Colon (tissue), 2 donors: ENCODE measurements at regions not wholly inside any gene's neighbourhood (a gene's known extent, or its start where the extent isn't known, plus 50 kb on each side); places are given as distances from the start of the nearest gene placed in this dataset.
"Not testable (repeated sequence)": the region's sequence is repeated elsewhere in the genome, so short reads cannot be mapped to it uniquely, and the experiment has no call there.

ENCODE experiments used
- FAIRE-seq: peaks from 2 replicates; lab custom pipeline; 2012; peaks lifted over from hg19 to GRCh38; lab: Jason Lieb, UNC
- donor health status: control.
- donor health status: control.

DNA sequence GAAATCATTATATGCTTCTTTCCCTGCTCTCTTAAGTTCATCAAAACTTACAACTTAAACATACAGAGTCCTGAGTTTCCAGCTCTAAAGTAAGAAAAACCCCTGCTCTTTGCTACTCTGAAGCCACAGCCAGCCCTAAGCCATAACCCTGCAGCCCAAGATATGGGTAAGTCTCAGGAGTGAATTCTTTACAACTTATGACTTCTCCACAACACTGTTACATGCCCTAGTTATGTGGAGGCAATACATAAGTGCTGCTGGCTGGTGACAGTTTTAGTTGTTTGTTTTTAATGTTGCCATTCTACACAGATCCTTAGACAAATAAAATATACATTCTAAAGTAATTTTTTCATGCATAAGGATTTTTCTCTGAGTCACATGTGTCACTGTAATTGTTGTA is 100.2 kb downstream of the FBXO8 start:
- no peak for FAIRE-seq

DNA sequence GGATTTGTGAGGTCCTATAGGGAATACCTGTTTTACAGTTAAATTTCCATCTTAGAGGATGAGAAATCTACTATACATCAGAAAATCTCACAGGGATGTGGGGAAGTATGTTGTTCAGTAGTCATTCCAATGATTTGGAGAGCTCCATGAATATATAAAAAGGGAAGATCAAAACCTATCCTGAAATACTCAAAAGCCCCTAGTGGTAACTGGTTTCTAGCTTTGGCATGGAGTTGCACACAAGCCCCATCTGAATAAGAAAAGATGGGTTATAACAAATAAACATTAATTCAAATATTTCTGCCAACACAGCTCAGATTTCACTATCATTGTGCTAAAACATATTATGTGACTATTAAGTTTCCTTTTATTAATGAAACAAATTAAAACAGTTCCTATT is 101.6 kb downstream of the FBXO8 start:
- no peak for FAIRE-seq

DNA sequence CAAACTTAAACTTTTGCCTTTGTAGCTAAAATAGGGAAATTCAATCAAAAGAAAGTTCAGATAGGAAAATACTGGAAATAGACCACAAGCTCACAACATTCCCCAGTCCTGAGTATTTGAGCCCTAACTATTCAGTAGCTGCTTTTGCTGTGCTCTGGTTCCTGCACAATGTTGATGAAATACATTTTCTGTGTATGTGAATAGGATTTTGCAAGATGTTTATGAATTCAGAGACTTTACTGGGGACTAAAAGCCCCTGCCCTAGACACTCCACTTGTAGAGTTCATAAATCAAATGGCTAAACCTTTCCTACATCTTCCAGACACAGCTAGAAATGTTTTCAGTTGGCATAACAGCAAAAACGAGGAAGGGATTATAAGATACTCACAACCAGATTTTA is 105.9 kb downstream of the FBXO8 start:
- no peak for FAIRE-seq

DNA sequence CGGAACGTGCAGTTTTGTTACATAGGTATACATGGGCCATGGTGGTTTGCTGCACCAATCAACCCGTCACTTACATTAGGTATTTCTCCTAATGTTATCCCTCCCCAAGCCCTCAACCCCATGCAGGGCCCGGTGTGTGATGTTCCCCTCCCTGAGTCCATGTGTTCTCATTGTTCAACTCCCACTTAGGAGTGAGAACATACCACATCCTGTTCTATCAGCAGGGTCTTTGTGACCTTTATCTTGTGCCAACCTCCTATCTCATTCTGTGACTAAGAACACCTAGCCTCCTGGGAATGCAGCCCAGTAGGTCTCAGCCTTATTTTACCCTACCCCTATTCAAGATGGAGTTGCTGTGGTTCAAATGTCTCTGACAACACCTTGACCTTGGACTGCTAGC is 107.6 kb downstream of the FBXO8 start:
- not testable (repeated sequence) for FAIRE-seq

DNA sequence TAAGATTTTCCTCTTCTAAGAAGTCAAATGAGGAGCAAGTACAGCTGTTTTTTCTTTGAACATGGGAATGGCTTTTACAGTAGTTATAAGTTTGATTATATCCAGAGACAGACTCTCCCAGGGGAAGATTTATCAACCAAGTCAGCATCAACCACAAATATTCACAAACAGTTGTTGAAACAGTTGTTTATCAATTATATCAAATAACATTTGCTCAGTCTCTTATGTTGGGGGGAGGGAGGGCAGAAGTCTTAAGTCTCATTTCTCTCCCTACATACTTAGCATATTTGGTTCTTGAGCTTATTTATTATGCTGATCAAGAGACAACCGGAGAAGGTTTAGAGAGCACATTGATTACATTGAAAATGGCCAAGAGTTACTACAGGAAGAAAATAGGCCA is 110.1 kb downstream of the FBXO8 start:
- FAIRE-seq, result no peak

DNA sequence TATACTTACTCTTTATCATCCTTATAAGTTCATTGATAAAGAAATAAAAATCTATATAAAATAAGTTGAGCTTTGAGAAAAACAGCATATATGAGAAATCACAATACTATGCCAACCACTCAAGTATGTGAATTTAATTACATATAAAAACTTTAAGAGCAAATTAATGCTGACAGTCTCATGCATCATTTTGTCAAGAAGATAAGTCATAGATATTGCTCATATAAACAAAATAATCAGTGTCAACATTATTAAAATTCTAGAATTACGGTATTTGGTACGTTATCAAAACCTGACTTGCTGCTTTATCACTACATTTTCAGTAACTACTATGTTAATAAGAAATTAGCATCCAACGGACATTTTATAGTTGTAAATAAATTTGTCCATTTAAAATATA is 111.2 kb downstream of the FBXO8 start:
- peak; percentile 65 for FAIRE-seq

- FAIRE-seq, result no peak
Measured at GRCh38 chr4:174170906-174171305, 112.6 kb downstream of the FBXO8 start.

DNA sequence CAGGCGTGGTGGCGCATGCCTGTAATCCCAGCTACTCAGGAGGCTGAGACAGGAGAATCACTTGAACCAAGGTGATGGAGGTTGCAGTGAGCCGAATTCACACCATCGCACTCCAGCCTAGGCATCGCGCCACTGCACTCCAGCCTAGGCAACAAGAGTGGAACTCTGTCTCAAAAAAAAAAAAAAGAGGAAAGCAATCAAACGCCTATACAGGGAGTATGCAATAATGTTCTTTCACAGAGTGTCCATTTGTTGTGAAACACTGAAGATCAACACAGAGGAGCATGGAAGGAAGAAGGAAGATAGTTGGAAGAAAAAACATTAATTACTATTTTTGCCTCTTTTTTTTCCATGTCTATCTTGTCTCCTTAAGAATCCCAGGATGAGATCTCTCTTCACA is 113.4 kb downstream of the FBXO8 start:
- no peak for FAIRE-seq

GRCh38 chr4:174157106-174157607 is 126.3 kb downstream of the FBXO8 start:
- no peak for FAIRE-seq

- no peak for FAIRE-seq
Measured at GRCh38 chr4:174156239-174156826, 127.1 kb downstream of the FBXO8 start.

- no peak for FAIRE-seq
Measured at GRCh38 chr4:174154215-174154854, 129.1 kb downstream of the FBXO8 start.

DNA sequence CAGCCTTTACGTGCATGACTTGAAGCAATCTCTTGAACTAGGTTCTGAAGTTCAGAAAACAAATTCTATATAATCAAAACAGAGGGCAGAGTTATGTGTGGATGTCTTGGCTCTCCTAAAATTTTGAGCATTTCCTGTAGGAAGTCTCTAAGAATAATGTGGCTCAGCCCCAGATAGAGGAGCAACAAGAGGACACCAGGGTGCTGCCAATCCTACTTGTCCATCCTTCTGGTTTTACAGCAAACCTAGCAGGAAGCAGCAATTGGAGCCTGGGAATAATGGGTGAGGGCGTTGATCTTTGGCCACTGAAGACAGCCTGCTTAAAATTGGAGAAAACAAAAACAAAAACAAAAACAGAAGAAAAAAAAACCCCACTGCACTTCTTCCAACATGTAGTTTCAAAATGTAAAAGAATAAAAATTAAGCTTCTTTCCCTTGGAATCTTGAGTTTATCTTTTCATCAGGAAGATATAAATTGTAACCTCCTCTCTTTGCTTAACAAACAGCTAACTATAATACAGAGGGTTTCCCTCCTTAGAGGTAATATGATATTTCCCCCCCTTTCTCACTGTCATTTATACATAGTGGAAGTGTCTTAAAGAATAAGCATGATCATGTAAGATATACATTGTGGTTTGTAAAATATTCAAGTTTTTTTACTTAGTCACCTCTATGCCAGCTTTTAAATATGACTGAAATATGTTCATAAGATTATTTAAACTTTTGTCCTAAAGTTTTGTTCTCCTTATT is 130.6 kb downstream of the FBXO8 start:
- FAIRE-seq, result no peak

GRCh38 chr4:174147863-174148262 is 135.6 kb downstream of the FBXO8 start:
- no peak for FAIRE-seq

DNA sequence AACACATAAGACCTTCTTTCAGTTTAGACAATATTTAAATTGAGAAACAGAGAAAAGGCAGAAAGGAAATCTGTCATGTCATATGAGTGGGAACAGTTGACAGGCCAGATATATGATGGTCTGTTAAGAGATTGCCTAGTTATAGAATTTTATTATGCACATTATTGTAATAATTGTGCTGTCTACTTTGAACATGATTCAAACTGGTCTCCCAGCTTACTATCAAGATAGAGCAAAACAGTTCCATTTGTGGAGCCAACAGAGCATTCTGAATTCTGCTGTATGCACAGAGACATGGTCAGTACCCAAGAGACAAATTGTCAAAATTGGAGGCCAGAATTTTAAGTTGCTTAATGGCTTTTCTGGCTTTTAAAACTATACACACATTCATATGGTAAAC is 139.4 kb downstream of the FBXO8 start:
- FAIRE-seq, result no peak

GRCh38 chr4:174141876-174142275 is 141.6 kb downstream of the FBXO8 start:
- no peak for FAIRE-seq

- no peak for FAIRE-seq
Measured at GRCh38 chr4:174138616-174139015, 144.9 kb downstream of the FBXO8 start.

DNA sequence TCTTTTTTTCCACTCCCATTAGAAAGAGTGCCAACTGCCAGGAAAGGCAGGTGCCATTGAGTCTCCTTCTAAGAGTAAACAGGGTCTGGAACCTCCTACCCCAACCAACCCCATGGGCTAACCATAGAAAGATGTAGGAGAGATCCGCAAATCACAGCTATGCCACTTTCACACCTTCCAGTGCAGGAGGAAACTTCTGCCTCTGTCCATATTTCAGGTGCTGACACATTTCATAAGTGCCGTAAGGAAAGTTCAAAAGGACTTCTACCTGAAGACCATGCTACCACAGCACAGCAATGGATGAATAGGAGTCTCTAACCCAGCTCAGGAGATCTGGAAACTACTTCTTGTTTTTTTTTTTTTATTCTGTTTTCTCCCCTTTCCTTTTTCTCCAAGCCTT is 145.8 kb downstream of the FBXO8 start:
- FAIRE-seq, result no peak

DNA sequence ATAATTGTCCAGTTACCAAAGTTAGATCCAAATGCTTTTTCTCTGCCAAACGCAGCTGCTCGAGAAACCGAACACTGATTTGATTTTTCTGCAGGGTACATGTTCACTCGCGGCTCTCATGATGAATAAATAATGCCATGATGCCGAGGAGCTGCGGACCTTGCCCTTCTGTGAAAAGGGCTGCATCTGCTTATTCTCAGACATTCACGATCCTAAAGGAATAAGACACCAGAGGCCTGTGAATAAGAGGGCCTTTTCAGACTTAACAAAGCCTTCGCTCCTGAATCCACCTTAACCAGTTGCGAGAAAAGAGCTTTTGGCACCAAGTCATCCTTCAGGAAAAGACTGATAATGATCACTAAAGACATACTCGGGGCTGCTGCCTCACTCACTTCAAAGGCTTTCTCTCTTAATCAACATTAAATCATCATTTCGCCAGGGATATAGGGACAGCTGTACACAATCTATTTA is 147.5 kb downstream of the FBXO8 start:
- no peak for FAIRE-seq

DNA sequence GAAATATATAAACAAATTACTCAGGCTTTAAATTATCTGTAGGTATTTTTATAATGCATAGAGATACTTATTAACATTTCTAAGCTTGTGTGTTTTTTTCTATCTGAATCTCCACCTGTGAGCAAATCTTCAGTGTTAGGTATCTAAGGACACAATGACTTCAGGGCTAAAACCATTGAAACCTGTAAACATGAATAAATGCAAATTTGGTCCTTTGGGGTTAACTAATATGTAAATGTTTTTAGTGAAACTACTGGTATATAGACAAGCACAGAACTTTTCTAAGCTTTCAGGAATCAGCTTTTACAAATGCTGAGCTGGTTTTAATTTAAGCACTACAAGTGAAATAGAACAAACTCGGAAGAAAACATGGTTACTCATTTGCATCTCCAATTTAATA is 147.9 kb downstream of the FBXO8 start:
- FAIRE-seq, result no peak

- FAIRE-seq, result no peak
Measured at GRCh38 chr4:174134361-174134760, 149.1 kb downstream of the FBXO8 start.

- no peak for FAIRE-seq
Measured at GRCh38 chr4:174133551-174133950, 149.9 kb downstream of the FBXO8 start.

DNA sequence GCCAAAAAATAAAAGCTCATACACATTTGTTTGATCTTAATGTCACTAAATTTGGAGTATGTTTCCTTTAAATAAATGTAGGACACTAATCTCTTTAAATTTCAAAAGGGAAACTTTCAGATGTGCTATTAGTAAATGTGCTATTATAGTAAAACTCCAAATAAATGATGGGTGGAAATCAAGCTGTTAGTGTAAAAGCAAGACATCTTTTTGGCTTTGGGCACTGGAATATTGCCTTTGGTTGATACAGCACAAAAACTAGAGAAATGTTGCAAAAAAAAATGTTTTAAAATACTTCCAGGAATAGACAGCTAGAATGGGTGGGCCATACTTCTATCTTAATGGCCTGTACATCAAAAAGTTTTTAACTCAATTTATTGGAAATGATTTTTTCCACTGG is 151.6 kb downstream of the FBXO8 start:
- FAIRE-seq, result no peak

DNA sequence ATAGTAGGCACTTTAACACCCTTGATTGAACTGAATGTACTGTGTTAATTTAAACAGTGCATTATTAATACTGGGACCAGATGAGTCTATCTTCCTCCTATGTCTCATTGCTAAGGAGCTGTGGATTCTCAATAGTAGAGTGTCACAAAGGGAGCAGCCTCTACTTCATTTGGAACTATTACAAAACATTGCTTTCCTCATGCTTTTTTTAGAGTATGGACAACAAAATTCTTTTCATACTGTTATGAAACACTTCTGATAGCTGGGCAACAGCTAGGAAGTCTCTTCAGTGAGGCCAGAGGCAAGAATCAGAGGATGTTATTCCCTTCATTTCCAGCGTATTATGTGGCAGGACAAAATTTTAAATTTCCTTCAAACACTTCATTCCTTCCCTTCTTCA is 160.8 kb downstream of the FBXO8 start:
- FAIRE-seq, result no peak
